Fibroblast of upper back skin (primary cell): ENCODE measurements at regions not wholly inside any gene's neighbourhood (a gene's known extent, or its start where the extent isn't known, plus 50 kb on each side); places are given as distances from the start of the nearest gene placed in this dataset.
"Not testable (repeated sequence)": the region's sequence is repeated elsewhere in the genome, so short reads cannot be mapped to it uniquely, and the experiment has no call there.

ENCODE experiments used
- DNase-seq: peaks from one replicate; pipeline ENCODE4 v3.0.0-alpha.2; 2013

- DNase-seq: peak; percentile 98
Measured at GRCh38 chr9:109986521-109986991, 206.6 kb downstream of the PALM2AKAP2 start.

DNA sequence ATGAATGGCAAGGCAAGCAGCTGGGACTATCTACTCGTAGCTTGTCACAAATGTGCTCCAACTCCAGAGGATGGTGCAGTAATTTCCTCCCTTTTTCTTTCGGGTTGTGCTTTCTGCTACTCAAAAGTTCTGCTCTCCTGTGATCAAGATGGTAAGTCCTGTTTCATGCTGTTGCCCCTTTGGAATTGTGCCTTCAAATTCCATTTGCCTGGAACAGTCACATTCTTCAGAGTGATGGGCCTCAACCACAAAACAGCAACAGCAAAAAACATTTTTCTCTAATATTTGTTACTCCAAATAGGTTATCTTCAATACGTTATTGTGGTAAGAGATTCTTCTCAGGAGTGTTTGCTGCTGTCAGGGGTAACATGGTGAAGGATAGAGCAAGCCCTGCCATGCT lies 209.3 kb downstream of the PALM2AKAP2 start:
- DNase-seq: peak; percentile 80

GRCh38 chr9:109990541-109990940 lies 210.5 kb downstream of the PALM2AKAP2 start:
- peak; percentile 65 for DNase-seq

DNA sequence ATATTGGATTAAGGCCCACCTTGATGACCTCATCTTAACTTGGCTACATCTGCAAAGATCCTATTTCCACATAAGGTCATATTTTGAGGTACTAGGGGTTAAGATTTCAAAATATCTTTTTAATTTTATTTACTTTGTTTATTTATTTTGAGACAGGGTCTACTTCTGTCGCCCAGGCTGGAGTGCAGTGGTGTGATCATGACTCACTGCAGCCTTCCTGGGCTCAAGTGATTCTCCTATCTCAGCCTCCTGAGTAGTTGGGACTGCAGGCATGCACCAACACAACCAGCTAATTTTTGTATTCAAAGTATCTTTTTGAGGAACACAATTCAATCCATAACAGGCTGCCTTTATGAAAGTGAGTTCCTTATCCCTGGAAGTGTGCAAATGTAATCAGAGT lies 212.3 kb downstream of the PALM2AKAP2 start:
- no peak for DNase-seq

GRCh38 chr9:109993250-109993978 lies 213.4 kb downstream of the PALM2AKAP2 start:
- DNase-seq: no peak

DNA sequence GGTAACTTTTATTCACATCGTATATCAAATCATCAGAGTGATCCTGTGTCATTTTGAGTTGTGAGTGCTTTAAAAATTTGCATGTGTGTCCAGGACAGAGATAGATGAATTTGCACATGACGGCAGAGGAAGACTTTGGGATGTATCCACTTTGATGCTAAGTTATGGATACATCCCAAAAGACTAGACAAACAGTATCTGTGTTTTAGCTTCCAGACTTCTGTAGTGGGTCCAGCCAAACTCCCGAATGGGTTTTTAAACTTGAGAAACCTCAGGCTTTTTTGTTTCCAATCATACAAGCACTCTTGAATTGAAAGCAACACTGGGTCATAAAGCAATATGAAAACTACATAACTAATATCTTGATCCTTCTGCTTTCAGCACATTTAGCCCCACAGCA lies 213.8 kb downstream of the C9orf152 start:
- DNase-seq: no peak

DNA sequence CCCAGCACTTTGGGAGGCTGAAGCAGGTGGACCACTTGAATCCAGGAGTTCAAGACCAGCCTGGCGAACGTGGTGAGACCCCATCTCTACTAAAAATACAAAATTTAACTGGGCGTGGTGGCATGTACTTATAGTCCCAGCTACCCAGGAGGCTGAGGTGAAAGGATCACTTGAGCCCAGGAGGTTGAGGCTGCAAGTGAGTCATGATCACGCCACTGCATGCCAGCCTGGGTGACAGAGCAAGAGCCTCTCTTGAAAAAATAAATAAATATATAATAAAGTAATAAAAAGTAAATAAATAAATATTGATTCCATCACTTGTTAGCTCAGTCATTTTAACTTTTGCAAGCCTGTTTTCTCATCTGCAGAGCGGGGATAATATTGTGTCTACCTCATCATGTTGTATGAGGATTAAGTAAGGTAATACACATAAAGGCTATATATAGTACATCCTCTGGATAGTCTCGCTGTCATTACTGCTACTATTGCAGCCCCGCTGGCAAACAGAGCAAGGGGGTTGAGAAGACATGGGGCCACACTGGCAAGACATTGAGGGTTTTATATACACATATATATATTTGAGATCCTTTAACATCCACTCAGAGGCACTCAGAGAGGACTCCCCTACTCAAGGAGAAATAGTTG lies 210.9 kb downstream of the C9orf152 start:
- DNase-seq: no peak

GRCh38 chr9:109997682-109998081 lies 210.3 kb downstream of the C9orf152 start:
- no peak for DNase-seq

GRCh38 chr9:110005521-110005920 lies 202.4 kb downstream of the C9orf152 start:
- DNase-seq: not testable (repeated sequence)

DNA sequence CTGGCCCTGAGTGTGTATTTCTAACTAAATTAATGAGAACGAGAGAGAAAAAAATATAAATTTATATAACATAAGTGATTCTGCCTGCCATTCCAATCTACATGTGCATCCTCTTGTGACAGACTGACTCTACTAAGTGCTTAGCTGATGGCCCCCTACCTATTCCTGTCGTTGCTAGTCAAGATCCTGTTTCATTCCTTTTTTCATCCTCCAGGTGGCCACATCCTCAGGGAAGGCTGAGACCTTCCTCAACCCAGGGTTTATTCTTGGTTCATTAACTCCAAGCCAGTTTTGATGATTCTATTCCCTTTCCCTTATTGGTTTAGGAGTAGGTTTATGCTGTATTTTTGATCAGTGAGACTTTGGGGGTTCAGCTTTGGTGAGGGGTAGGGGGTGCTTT lies 201.3 kb downstream of the C9orf152 start:
- no peak for DNase-seq

GRCh38 chr9:110007477-110008270 lies 200.3 kb downstream of the C9orf152 start:
- peak; percentile 50 for DNase-seq

DNA sequence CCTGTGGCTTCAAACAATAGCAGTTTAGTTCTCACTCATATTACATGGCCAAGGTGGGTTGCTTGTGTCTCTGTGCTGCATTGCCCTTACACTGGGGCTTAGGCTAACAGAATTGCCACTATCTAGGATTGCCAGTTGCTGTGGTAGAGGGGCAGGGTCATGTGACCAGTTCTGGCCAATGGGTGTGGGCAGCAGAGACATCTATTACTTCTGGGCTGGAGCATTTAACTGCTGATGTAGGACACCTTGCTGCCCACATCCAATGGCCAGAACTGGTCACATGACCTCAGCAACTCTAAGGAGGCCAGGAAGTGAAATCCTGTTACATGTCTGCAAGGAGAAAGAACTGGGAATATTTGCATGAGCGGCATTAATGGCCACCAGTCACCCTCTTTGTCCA lies 199.3 kb downstream of the C9orf152 start:
- no peak for DNase-seq

- no peak for DNase-seq
Measured at GRCh38 chr9:110011628-110012320, 196.2 kb downstream of the C9orf152 start.

- DNase-seq: no peak
Measured at GRCh38 chr9:110013064-110013463, 194.9 kb downstream of the C9orf152 start.

GRCh38 chr9:110015759-110016158 lies 192.2 kb downstream of the C9orf152 start:
- DNase-seq: peak; percentile 68

DNA sequence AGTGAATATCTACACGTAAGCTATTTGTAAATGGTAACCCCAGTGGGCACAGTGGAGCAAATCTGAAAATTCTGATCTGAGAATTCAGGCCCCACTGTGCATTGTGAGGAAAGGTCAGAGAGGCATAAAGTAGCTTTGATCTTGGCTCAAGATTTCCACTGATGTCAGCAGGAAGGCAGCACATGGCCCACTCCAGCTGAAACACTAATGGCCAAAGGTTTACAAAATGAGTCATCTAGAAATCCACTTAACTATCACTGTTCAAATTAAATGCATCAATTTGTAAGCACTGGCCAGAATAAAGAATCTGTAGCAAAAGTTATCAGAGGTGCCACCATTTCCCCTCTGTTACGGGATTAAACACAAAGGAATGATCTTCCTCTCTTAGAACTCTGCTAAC lies 191.6 kb downstream of the C9orf152 start:
- DNase-seq: peak; percentile 69

DNA sequence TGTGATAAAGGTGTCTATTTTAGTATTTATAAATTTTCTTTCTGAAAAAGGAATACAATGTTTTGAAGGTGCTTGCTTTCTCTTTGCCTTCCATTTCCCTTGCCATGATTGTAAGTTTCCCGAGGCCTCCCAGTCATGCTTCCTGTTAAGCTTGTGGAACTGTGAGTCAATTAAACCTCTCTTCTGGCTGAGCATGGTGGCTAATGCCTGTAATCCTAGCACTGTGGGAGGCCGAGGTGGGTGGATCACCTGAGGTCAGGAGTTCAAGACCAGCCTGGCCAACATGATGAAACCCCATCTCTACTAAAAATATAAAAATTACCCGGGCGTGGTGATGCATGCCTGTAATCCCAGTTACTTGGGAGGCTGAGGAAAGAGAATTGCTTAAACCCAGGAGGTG lies 187.7 kb downstream of the C9orf152 start:
- DNase-seq: not testable (repeated sequence)

- DNase-seq: no peak
Measured at GRCh38 chr9:110021891-110022290, 186.1 kb downstream of the C9orf152 start.

DNA sequence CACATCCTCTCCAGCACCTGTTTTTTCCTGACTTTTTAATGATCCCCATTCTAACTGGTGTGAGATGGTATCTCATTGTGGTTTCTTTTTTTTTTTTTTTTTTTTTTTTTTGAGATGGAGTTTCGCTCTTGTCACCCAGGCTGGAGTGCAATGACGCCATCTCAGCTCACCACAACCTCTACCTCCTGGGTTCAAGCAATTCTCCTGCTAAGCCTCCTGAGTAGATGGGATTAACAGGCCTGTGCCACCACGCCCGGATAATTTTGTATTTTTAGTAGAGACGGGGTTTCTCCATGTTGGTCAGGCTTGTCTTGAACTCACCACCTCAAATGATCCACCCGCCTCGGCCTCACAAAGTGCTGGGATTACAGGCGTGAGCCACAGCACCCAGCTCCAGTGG lies 184.7 kb downstream of the C9orf152 start:
- DNase-seq: not testable (repeated sequence)

- no peak for DNase-seq
Measured at GRCh38 chr9:110025551-110026170, 182.3 kb downstream of the C9orf152 start.

- DNase-seq: peak; percentile 62
Measured at GRCh38 chr9:110027671-110028081, 180.3 kb downstream of the C9orf152 start.

GRCh38 chr9:110028271-110028670 lies 179.7 kb downstream of the C9orf152 start:
- DNase-seq: no peak

- no peak for DNase-seq
Measured at GRCh38 chr9:110028676-110029075, 179.3 kb downstream of the C9orf152 start.
